Common myeloid progenitor, CD34-positive (primary cell): ENCODE measurements at regions not wholly inside any gene's neighbourhood (a gene's known extent, or its start where the extent isn't known, plus 50 kb on each side); places are given as distances from the start of the nearest gene placed in this dataset.
A peak's percentile ranks its signal among the peaks of the same experiment; 100 is the strongest.

ENCODE experiments used
- CTCF ChIA-PET: fragments of 350-600 bp; sonication (Branson Sonifier 250); formaldehyde crosslinking; loops from one replicate; lab custom pipeline; 2021; ENCODE audit warnings: antibody characterized with exemption; lab: Charles Lee
- POLR2A ChIA-PET: fragments of 350-600 bp; sonication (Branson Sonifier 250); formaldehyde crosslinking; loops from one replicate; lab custom pipeline; 2021; ENCODE audit warnings: antibody characterized with exemption; lab: Charles Lee
- DNase-seq, 3 donors: peaks; one replicate each; pipeline versions ENCODE4 v3.0.0 to v3.0.0-alpha.2; 2013
- H3K27ac ChIP-seq, 2 experiments: 1 replicate in 1 of 2; 2 replicates in 1 of 2; pipeline ENCODE4 v1.7.0; 2013; ENCODE audit warnings: inconsistent platforms in 2 of 2, low read length in 2 of 2, mild to moderate bottlenecking in 2 of 2, low read depth in 1 of 2, moderate library complexity in 1 of 2; ENCODE audit not compliant: severe bottlenecking in 2 of 2, insufficient read depth in 1 of 2, poor library complexity in 1 of 2
- H3K27me3 ChIP-seq, 5 experiments: replicated peaks in 2 of 5; 1 replicate in 3 of 5; 2 replicates in 2 of 5; pipeline versions ENCODE4 v1.6.1 to v1.7.0; 2013; ENCODE audit warnings: low read length in 4 of 5, mild to moderate bottlenecking in 2 of 5, moderate library complexity in 2 of 5, inconsistent platforms in 1 of 5; ENCODE audit not compliant: insufficient read depth in 5 of 5, control insufficient read depth in 4 of 5
- H3K36me3 ChIP-seq, 4 experiments: 1 replicate in 2 of 4; 2 replicates in 2 of 4; pipeline versions ENCODE4 v1.6.1 to v1.7.0; 2013; ENCODE audit warnings: low read length in 3 of 4, control low read depth in 1 of 4, mild to moderate bottlenecking in 1 of 4; ENCODE audit not compliant: control insufficient read depth in 4 of 4, insufficient read depth in 4 of 4
- H3K4me1 ChIP-seq, 4 experiments: 1 replicate in 3 of 4; 2 replicates in 1 of 4; pipeline versions ENCODE4 v1.6.1 to v1.7.1; 2013; ENCODE audit warnings: low read length in 3 of 4, mild to moderate bottlenecking in 3 of 4, control low read depth in 1 of 4, inconsistent platforms in 1 of 4, moderate library complexity in 1 of 4; ENCODE audit not compliant: control insufficient read depth in 4 of 4, insufficient read depth in 4 of 4; ENCODE audit errors: control extremely low read depth in 1 of 4
- H3K4me3 ChIP-seq, 7 experiments: 1 replicate in 4 of 7; 2 replicates in 3 of 7; pipeline versions ENCODE4 v1.5.1 to v1.7.0; 2013; ENCODE audit warnings: mild to moderate bottlenecking in 7 of 7, low read length in 6 of 7, moderate library complexity in 6 of 7, inconsistent platforms in 2 of 7, low read depth in 2 of 7, control low read depth in 1 of 7; ENCODE audit not compliant: insufficient read depth in 4 of 7, control insufficient read depth in 1 of 7; ENCODE audit errors: extremely low read depth in 1 of 7
- H3K9me3 ChIP-seq, 5 experiments: 1 replicate in 4 of 5; 2 replicates in 1 of 5; pipeline versions ENCODE4 v1.6.1 to v1.7.1; 2013; ENCODE audit warnings: low read length in 4 of 5, mild to moderate bottlenecking in 2 of 5, inconsistent platforms in 1 of 5, low read depth in 1 of 5, moderate library complexity in 1 of 5; ENCODE audit not compliant: control insufficient read depth in 4 of 5, insufficient read depth in 2 of 5; ENCODE audit errors: control extremely low read depth in 1 of 5
- WGBS: methylation state at CpG from one replicate; pipeline ENCODE4 v1.1.5; 2013; ENCODE audit not compliant: insufficient coverage; 5-methylcytosine and 5-hydroxymethylcytosine counted together

DNA sequence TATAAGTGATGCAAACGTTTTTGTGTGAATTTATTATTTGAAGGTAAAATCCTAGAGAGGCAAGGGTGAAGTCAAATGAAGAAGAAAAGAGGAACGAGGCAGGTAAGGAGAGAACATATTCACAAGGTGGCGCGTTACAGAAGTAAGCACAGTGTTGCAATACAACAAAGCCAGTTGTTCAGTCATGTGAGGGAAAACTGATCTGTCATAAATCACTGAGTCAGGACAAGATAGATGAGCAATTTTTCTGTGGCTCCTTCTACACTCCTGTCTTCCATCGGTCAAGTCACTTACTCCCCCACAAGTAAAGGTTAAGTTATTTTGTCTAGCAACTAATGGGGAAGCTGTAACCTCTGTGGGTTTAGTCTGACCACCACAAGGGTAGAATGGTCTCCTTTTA is 203.0 kb upstream of the GK2 start:
- no peaks in the 10 kb centered on the region for H3K27me3 ChIP-seq
- ChIA-PET POLR2A (no interaction called here), CTCF (no interaction called here)
- H3K36me3 ChIP-seq: no peaks in the 10 kb centered on the region
- WGBS: 98% methylated on average over 5 of the region's 5 CpGs
- H3K9me3 ChIP-seq: no peaks in the 10 kb centered on the region
- no peak overlapping the region for H3K27ac ChIP-seq
- no peaks in the 10 kb centered on the region for H3K4me1 ChIP-seq
- no peak for DNase-seq
- no peak overlapping the region for H3K4me3 ChIP-seq

- H3K9me3 ChIP-seq: no peaks in the 10 kb centered on the region
- no peak overlapping the region for H3K4me3 ChIP-seq
- H3K36me3 ChIP-seq: no peaks in the 10 kb centered on the region
- CTCF ChIA-PET: interaction anchor here (1.4 kb wide), 1 partner anchor 9 kb away, joined by 3 read pairs; no protein-coding TSS in a partner anchor
- 40% methylated on average over 1 of the region's 2 CpGs for WGBS
- no peaks in the 10 kb centered on the region for H3K27me3 ChIP-seq
- H3K4me1 ChIP-seq: peaks cover 0 to 2% (median 0%) of the 10 kb centered on the region in 4 experiments
- POLR2A ChIA-PET: no interaction called here
- H3K27ac ChIP-seq: no peak overlapping the region
- DNase-seq: no peak
Measured at GRCh38 chr4:79609817-79610216, 201.8 kb upstream of the GK2 start.

DNA sequence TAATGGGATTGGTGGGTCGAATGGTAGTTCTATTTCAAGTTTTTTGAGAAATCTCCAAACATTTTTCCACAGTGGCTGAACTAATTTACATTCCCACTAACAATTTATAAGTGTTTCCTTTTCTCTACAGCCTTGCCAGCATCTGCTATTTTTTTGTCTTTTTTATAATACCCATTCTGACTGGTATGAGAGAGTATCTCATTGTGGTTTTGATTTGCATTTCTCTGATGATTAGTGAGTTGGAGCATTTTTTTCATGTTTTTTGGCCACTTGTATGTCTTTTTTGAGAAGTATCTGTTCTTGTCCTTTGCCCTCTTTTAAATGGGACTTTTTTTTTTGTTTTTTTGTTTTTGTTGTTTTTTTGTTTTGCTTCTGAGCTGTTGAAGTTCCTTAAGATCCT is 200.0 kb upstream of the GK2 start:
- Histone ChIP-seq H3K27ac (no peak overlapping the region), H3K4me1 (peaks cover 0 to 13% (median 10%) of the 10 kb centered on the region in 4 experiments), H3K9me3 (no peaks in the 10 kb centered on the region), H3K27me3 (no peaks in the 10 kb centered on the region), H3K36me3 (no peaks in the 10 kb centered on the region), H3K4me3 (no peak overlapping the region)
- ChIA-PET CTCF (no interaction called here), POLR2A (no interaction called here)
- no peak for DNase-seq
- no CpG with 5 or more reads among the region's 1 CpG for WGBS

- peaks cover 0 to 3% (median 3%) of the 10 kb centered on the region in 5 experiments for H3K9me3 ChIP-seq
- no peaks in the 10 kb centered on the region for H3K36me3 ChIP-seq
- no peaks in the 10 kb centered on the region for H3K27me3 ChIP-seq
- no peak for DNase-seq
- CTCF ChIA-PET: interaction anchor here (1.1 to 1.5 kb wide), 2 partner anchors 9 to 28 kb away, joined by 3 to 4 read pairs; no protein-coding TSS in a partner anchor
- POLR2A ChIA-PET: no interaction called here
- peak overlapping the region; percentile 7 to 33 for H3K27ac ChIP-seq
- peaks cover 0 to 13% (median 10%) of the 10 kb centered on the region in 4 experiments for H3K4me1 ChIP-seq
- H3K4me3 ChIP-seq: peak overlapping the region in 2 of 7 experiments; percentile 1 to 55
Measured at GRCh38 chr4:79604152-79604551, 196.1 kb upstream of the GK2 start.

DNA sequence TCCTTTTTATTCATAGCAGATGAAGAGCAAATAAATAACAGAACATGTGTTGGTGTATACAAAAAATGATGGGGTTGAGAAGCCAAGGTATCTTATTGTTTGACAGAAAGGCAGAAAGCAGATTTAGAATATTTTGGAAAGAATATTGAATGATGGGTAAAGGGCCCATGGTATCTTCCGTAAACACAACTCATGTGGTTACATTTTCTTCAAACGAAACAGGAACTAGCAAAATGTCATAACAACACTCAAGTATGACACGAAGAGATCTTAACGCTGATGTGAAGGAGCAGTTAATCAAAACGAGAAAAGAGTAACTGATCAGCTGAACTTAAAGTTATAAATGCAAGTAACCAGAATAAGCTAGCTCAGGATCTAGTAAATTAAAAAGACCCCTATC is 195.7 kb upstream of the GK2 start:
- peaks cover 0 to 3% (median 3%) of the 10 kb centered on the region in 5 experiments for H3K9me3 ChIP-seq
- POLR2A ChIA-PET: no interaction called here
- H3K27me3 ChIP-seq: no peaks in the 10 kb centered on the region
- H3K4me1 ChIP-seq: peaks cover 0 to 13% (median 10%) of the 10 kb centered on the region in 4 experiments
- peak; percentile 33 to 91 (median 81) for DNase-seq
- H3K4me3 ChIP-seq: peak overlapping the region in 2 of 7 experiments; percentile 1 to 55
- no peaks in the 10 kb centered on the region for H3K36me3 ChIP-seq
- CTCF ChIA-PET: interaction anchor here (0.7 to 1.1 kb wide), 2 partner anchors 9 to 562 kb away, joined by 3 read pairs; no protein-coding TSS in a partner anchor
- H3K27ac ChIP-seq: peak overlapping the region in 1 of 2 experiments; percentile 33
- no CpG with 5 or more reads among the region's 5 CpGs for WGBS

DNA sequence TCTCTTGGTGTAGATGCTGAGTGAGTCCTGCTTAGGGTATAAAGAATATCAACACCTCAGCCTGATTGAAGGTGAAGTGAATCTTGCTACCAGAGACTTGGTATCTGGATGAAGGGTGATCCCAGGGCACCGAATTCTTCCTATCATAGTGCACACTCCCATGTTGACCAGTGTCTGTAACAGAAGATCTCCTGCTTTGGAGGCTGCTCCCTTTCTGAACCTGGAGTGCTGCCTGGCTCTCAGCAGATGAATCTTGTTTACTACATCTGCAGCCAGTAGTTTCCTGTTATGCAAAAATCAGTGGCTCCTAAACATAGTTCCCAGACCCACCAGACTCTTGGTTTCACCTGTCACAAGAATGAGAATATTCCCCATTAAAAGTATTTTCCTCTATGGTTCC is 191.7 kb upstream of the GK2 start:
- POLR2A ChIA-PET: no interaction called here
- 100% methylated on average over 1 of the region's 1 CpG for WGBS
- Histone ChIP-seq H3K27me3 (no peaks in the 10 kb centered on the region), H3K4me1 (peaks cover 0 to 10% (median 9%) of the 10 kb centered on the region in 4 experiments), H3K4me3 (no peak overlapping the region), H3K9me3 (peaks cover 0 to 3% (median 3%) of the 10 kb centered on the region in 5 experiments), H3K36me3 (no peaks in the 10 kb centered on the region), H3K27ac (no peak overlapping the region)
- DNase-seq: no peak
- CTCF ChIA-PET: no interaction called here

GRCh38 chr4:79598801-79599200 is 190.8 kb upstream of the GK2 start:
- DNase-seq: no peak
- Histone ChIP-seq H3K9me3 (peaks cover 0 to 3% (median 3%) of the 10 kb centered on the region in 5 experiments), H3K4me3 (no peak overlapping the region), H3K36me3 (no peaks in the 10 kb centered on the region), H3K4me1 (peaks cover 0 to 6% (median under 1%) of the 10 kb centered on the region in 4 experiments), H3K27ac (no peak overlapping the region), H3K27me3 (no peaks in the 10 kb centered on the region)
- ChIA-PET POLR2A (no interaction called here), CTCF (no interaction called here)
- 96% methylated on average over 3 of the region's 4 CpGs for WGBS
